OCI-LY3 (cell line): ENCODE measurements at regions not wholly inside any gene's neighbourhood (a gene's known extent, or its start where the extent isn't known, plus 50 kb on each side); places are given as distances from the start of the nearest gene placed in this dataset.
"Not testable (repeated sequence)": the region's sequence is repeated elsewhere in the genome, so short reads cannot be mapped to it uniquely, and the experiment has no call there.

ENCODE experiments used
- EZH2phosphoT487 ChIP-seq: fragments of 200-600 bp; shearing (Covaris generic); IDR thresholded peaks from 2 replicates; pipeline ENCODE4 v1.6.1; 2018; ENCODE audit warnings: antibody characterized with exemption, mixed run types, low read depth
- TF ChIP-seq, protein P1 (sequence below): fragments of 200-600, 300-600 bp; sonication (generic); IDR thresholded peaks from 2 replicates; pipeline ENCODE4 v1.5.1; 2014; ENCODE audit warnings: antibody characterized with exemption, low read length, low read depth

DNA sequence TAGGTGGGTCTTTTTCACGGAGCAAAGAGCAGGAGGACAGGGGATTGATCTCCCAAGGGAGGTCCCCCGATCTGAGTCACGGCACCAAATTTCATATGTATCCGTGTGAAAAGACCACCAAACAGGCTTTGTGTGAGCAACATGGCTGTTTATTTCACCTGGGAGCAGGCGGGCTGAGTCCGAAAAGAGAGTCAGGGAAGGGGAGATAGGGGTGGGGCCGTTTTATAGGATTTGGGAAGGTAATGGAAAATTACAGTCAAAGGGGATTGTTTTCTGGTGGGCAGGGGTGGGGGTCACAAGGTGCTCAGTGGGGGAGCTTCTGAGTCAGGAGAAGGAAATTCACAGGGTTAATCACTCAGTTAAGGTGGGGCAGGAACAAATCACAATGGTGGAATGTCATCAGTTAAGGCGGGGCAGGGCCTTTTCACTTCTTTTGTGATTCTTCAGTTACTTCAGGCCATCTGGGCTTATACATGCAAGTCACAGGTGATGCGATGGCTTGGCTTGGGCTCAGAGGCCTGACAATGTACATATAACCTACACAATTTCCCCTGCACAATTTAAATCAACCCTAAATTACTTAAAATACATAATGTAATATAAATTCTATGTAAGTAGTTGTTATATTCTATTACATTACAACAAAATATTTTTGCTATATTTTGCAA is 921.3 kb upstream of the ALCAM start:
- TF ChIP-seq, protein P1, sequence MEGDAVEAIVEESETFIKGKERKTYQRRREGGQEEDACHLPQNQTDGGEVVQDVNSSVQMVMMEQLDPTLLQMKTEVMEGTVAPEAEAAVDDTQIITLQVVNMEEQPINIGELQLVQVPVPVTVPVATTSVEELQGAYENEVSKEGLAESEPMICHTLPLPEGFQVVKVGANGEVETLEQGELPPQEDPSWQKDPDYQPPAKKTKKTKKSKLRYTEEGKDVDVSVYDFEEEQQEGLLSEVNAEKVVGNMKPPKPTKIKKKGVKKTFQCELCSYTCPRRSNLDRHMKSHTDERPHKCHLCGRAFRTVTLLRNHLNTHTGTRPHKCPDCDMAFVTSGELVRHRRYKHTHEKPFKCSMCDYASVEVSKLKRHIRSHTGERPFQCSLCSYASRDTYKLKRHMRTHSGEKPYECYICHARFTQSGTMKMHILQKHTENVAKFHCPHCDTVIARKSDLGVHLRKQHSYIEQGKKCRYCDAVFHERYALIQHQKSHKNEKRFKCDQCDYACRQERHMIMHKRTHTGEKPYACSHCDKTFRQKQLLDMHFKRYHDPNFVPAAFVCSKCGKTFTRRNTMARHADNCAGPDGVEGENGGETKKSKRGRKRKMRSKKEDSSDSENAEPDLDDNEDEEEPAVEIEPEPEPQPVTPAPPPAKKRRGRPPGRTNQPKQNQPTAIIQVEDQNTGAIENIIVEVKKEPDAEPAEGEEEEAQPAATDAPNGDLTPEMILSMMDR = not testable (repeated sequence)
- TF ChIP-seq EZH2phosphoT487 = not testable (repeated sequence)
